Thoracic aorta (tissue), 2 donors: ENCODE measurements at regions not wholly inside any gene's neighbourhood (a gene's known extent, or its start where the extent isn't known, plus 50 kb on each side); places are given as distances from the start of the nearest gene placed in this dataset.

Experiments
- ATAC-seq: fragments of 150-250 bp; one replicate; pipeline ENCODE4 v1.8.0; 2017; ENCODE audit warnings: low read depth; ENCODE audit not compliant: insufficient number of reproducible peaks, low FRiP score
- DNase-seq: peaks from one replicate; pipeline ENCODE4 v3.0.0-alpha.2; 2020; ENCODE audit warnings: low spot score
- H3K27ac ChIP-seq, 2 donors: fragments of 200-600 bp; sonication (generic); 1 replicate in 1 of 2; 2 replicates in 1 of 2; pipeline ENCODE4 v1.5.1; 2016; ENCODE audit warnings: mild to moderate bottlenecking in 2 of 2, moderate library complexity in 2 of 2
- H3K27me3 ChIP-seq: fragments of 200-600 bp; sonication (generic); replicated peaks from 2 replicates; pipeline ENCODE4 v1.6.0; 2016; ENCODE audit warnings: mild to moderate bottlenecking; ENCODE audit not compliant: insufficient read depth
- H3K36me3 ChIP-seq: fragments of 200-600 bp; sonication (generic); one replicate; pipeline ENCODE4 v1.5.1; 2016
- H3K4me1 ChIP-seq, 2 donors: fragments of 200-600 bp; sonication (generic); 1 replicate in 1 of 2; 2 replicates in 1 of 2; pipeline versions ENCODE4 v1.5.1 to v1.6.0; 2016; ENCODE audit warnings: low read depth in 2 of 2, mild to moderate bottlenecking in 1 of 2; ENCODE audit not compliant: control insufficient read depth in 1 of 2
- H3K4me3 ChIP-seq: fragments of 200-600 bp; sonication (generic); 2 replicates; pipeline ENCODE4 v1.5.1; 2016; ENCODE audit warnings: mild to moderate bottlenecking
- H3K9me3 ChIP-seq: fragments of 200-600 bp; sonication (generic); 2 replicates; pipeline ENCODE4 v1.5.1; 2016
- CTCF ChIP-seq: fragments of 200-600 bp; sonication (generic); IDR thresholded peaks from one replicate; pipeline ENCODE4 v1.5.1; 2019; ENCODE audit warnings: antibody characterized with exemption

- peaks cover 0 to 3% of the 10 kb centered on the region in 2 donors for H3K4me1 ChIP-seq
- DNase-seq (no peak), ATAC-seq (no peak)
- H3K36me3 ChIP-seq, result no peaks in the 10 kb centered on the region
- no peaks in the 10 kb centered on the region for H3K9me3 ChIP-seq
- no peak overlapping the region for H3K27ac ChIP-seq
- no peak for TF ChIP-seq CTCF
- H3K27me3 ChIP-seq, result no peaks in the 10 kb centered on the region
- no peak overlapping the region for H3K4me3 ChIP-seq
These were observed 52.5 kb upstream of the NKAP start for GRCh38 chrX:119996069-119996468.
